ENCODE measurements at regions not wholly inside any gene's neighbourhood (a gene's known extent, or its start where the extent isn't known, plus 50 kb on each side); places are given as distances from the start of the nearest gene placed in this dataset.
"Not testable (repeated sequence)": the region's sequence is repeated elsewhere in the genome, so short reads cannot be mapped to it uniquely, and the experiment has no call there.

DNA sequence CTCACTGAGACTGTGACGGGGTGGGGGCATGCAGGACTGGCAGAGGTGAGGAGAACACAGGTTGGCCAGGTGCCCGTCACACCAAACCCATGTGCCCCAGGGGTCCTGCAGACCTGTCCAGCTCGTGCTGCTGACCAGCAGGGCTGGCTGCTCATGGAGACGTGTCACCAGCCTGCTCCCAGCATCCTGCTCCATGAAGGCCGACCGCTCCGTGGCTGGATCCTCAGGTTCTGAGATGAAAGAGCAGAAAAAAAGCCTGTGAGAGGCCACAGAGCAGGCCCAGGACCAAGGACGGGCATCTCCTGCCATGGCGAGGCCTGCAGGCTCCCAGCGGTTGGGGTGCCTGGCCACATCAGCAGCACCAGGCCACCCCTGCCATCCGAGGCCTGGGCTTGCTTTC lies 71.7 kb upstream of the DRD5 start:
- Histone ChIP-seq H3K4me3 (replicated peaks; ENCODE audit: low read depth, low read length) (no peak overlapping the region), H3K36me3 (ENCODE audit: control insufficient read depth, insufficient read depth, low read length) (no peaks in the 10 kb centered on the region), H3K27me3 (replicated peaks; ENCODE audit: control insufficient read depth, insufficient read depth, low read length) (no peaks in the 10 kb centered on the region)
- no peak for TF ChIP-seq CTCF (IDR thresholded peaks at IDR 0.05; ENCODE audit: insufficient read depth, low read length, poor library complexity, severe bottlenecking)
- no peak for DNase-seq (ENCODE audit: extremely low read depth, insufficient read length)

DNA sequence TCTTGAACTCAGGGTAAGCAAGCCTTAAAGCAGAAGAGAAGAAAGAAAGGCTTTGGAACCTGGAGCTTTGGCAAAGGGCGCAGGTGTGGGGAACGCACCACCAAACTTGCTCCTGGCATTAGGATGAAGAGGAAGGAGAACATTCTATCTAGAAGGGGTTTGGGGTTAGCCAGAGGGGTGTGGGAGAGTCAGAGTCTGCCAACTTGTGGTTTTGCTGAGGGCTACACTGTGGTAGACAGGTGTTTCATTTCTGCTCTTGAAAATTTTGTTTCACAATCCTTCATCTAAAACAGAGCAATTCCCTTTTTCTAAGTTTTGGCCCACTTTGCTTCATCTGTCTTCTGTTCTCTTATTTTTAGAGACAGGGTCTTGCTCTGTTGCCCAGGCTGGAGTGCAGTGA lies 66.2 kb upstream of the DRD5 start:
- H3K4me3 ChIP-seq (replicated peaks; ENCODE audit: low read depth, low read length); DNase-seq (ENCODE audit: extremely low read depth, insufficient read length); H3K27me3 ChIP-seq (replicated peaks; ENCODE audit: control insufficient read depth, insufficient read depth, low read length); H3K36me3 ChIP-seq (ENCODE audit: control insufficient read depth, insufficient read depth, low read length): not testable (repeated sequence)

GRCh38 chr4:9716093-9716492 lies 65.3 kb upstream of the DRD5 start:
- Histone ChIP-seq H3K27me3 (replicated peaks; ENCODE audit: control insufficient read depth, insufficient read depth, low read length) (no peaks in the 10 kb centered on the region), H3K4me3 (replicated peaks; ENCODE audit: low read depth, low read length) (no peak overlapping the region), H3K36me3 (ENCODE audit: control insufficient read depth, insufficient read depth, low read length) (no peaks in the 10 kb centered on the region)
- no peak for TF ChIP-seq CTCF (IDR thresholded peaks at IDR 0.05; ENCODE audit: insufficient read depth, low read length, poor library complexity, severe bottlenecking)
- DNase-seq (ENCODE audit: extremely low read depth, insufficient read length): no peak

GRCh38 chr4:9718246-9718939 lies 63.0 kb upstream of the DRD5 start:
- H3K36me3 ChIP-seq (ENCODE audit: control insufficient read depth, insufficient read depth, low read length); H3K27me3 ChIP-seq (replicated peaks; ENCODE audit: control insufficient read depth, insufficient read depth, low read length); H3K4me3 ChIP-seq (replicated peaks; ENCODE audit: low read depth, low read length); DNase-seq (ENCODE audit: extremely low read depth, insufficient read length): not testable (repeated sequence)

DNA sequence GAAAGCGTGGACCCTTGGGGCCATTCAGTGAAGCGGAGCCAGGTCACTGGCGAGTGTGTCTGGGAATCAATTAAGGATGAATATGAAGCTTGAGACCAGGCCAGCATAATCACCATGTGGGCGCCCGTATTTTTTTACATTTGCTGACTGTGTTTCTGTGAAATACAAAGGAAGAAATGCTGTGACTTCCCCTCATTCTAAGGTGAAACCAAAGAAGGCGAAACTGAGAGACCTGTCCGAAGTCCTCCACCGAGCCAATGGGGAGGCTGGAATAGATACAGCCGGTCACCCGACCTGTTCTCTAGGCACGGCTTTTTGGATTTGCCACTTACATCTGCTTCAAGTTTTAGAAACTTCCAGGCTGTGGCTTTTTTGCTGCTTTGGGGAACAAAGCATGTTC lies 59.3 kb upstream of the DRD5 start:
- H3K27me3 ChIP-seq (replicated peaks; ENCODE audit: control insufficient read depth, insufficient read depth, low read length); H3K36me3 ChIP-seq (ENCODE audit: control insufficient read depth, insufficient read depth, low read length); DNase-seq (ENCODE audit: extremely low read depth, insufficient read length); H3K4me3 ChIP-seq (replicated peaks; ENCODE audit: low read depth, low read length): not testable (repeated sequence)

Data from GM06990 (cell line).